22Rv1 (cell line): ENCODE measurements at regions not wholly inside any gene's neighbourhood (a gene's known extent, or its start where the extent isn't known, plus 50 kb on each side); places are given as distances from the start of the nearest gene placed in this dataset.

Experiments
- ZFX ChIP-seq: fragments of 450-650 bp; IDR thresholded peaks from 2 replicates; pipeline ENCODE4 v1.6.1; 2017; ENCODE audit warnings: antibody characterized with exemption, borderline replicate concordance
- TF ChIP-seq, protein P1 (sequence below): fragments of 450-650 bp; IDR thresholded peaks from 2 replicates; pipeline ENCODE4 v1.5.1; 2017; ENCODE audit warnings: mild to moderate bottlenecking

GRCh38 chr10:90602862-90603610, 254.8 kb downstream of the HTR7 start:
- TF ChIP-seq, protein P1, sequence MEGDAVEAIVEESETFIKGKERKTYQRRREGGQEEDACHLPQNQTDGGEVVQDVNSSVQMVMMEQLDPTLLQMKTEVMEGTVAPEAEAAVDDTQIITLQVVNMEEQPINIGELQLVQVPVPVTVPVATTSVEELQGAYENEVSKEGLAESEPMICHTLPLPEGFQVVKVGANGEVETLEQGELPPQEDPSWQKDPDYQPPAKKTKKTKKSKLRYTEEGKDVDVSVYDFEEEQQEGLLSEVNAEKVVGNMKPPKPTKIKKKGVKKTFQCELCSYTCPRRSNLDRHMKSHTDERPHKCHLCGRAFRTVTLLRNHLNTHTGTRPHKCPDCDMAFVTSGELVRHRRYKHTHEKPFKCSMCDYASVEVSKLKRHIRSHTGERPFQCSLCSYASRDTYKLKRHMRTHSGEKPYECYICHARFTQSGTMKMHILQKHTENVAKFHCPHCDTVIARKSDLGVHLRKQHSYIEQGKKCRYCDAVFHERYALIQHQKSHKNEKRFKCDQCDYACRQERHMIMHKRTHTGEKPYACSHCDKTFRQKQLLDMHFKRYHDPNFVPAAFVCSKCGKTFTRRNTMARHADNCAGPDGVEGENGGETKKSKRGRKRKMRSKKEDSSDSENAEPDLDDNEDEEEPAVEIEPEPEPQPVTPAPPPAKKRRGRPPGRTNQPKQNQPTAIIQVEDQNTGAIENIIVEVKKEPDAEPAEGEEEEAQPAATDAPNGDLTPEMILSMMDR: no peak
- no peak for TF ChIP-seq ZFX
